Right renal pelvis (tissue), 4 donors: ENCODE measurements at regions not wholly inside any gene's neighbourhood (a gene's known extent, or its start where the extent isn't known, plus 50 kb on each side); places are given as distances from the start of the nearest gene placed in this dataset.
A peak's percentile ranks its signal among the peaks of the same experiment; 100 is the strongest.
"Not testable (repeated sequence)": the region's sequence is repeated elsewhere in the genome, so short reads cannot be mapped to it uniquely, and the experiment has no call there.

Experiments
- DNase-seq, 4 donors: peaks; one replicate each; pipeline ENCODE4 v3.0.0-alpha.2; 2013; ENCODE audit warnings: low read depth in 4 of 4, low spot score in 3 of 4, missing footprints in 1 of 4

DNA sequence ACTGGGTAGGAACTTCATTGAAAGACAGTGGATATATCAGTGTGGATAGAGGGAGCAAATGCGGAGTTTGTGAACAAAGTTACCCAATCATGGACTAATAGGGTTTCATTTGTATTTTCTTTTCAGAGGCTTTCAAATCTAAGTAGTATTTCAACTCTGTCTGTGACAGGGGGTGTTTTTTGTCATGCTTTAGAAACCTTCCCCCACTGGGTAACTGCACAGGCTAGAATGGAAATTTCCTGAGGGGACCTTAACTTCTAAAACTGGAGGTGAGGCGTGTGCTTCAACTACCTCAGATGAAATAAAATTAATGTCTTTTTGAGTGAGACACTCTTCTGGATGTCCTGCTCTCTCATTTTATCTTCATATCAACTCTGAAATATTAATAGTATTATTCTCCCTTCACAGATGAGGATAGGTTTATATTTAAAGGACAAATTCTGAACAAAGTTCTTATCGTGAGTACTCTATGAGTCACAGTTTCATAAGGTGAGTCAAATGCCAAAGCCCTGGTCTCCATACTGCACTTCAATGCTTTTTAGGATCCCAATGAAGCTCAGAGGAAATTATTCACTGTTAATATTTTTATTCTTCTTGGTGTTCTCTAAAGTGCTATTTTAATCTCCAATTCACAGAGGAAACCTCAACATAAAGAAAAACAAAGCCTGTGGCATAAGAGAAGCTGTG lies 770.6 kb downstream of the CCSER2 start:
- DNase-seq: no peak

DNA sequence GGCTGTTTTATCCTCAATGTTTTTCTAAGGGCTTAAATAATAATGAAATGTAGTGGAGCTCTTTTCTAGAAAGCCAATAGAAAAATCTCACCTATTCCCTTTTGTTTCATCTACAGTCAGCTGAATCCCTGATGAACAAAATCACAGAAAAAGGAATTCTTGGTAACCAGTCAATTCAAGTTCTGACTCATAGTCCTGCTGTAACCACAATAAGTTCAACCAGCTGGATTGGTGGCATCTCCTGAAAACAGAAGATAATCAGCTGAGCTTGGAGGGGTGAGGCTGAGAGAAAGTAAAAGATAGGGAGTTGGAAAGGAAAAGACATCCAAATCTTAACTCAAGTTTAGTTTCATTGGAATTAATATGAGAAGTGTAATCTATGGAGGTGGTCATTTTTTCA lies 772.1 kb downstream of the CCSER2 start:
- DNase-seq: no peak

DNA sequence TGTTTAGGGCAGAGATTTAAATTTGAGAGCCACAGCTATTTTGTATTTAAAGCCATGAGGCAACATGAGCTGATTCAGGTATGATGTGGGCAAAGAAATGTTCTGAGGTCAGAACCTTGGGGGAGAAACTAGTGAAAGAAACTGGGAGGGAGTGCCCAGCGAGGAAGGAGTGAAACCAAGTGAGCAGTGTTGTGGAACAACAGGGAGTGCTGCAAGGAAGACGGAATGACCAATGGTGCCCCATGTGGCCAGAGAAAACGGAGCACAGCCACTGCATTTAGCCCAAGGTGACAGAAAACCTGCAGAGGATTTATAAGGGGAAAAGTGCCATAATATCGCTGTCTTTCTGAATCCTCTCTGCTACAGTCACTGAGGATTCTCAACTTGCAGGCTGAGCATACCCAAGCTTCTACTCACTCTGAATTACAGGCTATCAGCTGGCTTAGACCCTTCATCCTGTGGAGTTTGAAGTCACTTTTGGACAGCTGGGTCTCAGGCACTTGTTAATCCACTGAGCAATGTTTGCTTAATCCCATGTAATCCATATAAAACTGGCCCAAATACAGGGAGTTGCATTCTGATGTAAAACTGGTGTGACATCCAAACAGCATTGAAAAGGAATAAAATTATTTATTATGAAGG lies 777.3 kb downstream of the CCSER2 start:
- DNase-seq: peak in 2 of 4 donors; percentile 4 to 8

DNA sequence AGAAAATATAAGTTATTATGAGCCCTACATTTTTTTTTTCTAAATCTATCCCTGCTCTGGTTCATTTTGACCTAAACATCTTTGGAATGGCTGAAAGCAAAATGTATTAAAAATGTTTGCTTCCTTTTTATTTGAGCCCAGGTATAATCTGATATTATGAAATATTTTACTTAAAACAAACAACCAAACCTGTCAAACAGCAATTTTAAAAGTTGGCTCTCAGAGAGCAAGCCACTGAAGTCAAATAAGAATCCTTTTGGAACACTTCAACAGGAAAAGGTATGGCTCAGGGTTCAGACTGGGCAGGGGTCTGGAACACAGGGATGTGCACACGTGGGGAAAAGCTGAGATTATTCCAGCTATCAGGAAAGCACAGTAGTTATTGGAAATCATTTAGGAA lies 782.9 kb downstream of the CCSER2 start:
- DNase-seq: no peak

- no peak for DNase-seq
These were observed 796.2 kb downstream of the CCSER2 start for GRCh38 chr10:85124603-85125051.

DNA sequence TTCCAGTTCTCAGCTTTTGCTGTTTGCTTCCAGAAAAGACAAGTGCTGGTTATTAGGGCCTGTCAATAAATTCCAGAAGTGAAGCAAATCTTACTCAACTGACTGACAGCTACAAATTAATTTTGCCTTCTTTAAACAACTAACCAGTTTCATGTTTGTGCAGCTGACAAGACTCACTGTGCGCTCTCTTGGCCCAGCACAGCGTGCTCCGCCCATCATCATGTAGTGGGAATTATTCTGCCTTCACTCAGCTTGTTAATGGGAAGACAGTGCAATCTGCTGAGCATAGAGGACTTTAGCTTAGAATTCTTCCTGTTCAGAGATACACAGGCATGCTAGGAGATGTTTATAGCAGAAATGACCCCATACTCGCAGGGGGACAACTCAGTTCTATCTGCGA lies 808.9 kb downstream of the CCSER2 start:
- no peak for DNase-seq

GRCh38 chr10:85138046-85138445 lies 809.7 kb downstream of the CCSER2 start:
- no peak for DNase-seq

GRCh38 chr10:85139124-85139523 lies 810.7 kb downstream of the CCSER2 start:
- DNase-seq: no peak

DNA sequence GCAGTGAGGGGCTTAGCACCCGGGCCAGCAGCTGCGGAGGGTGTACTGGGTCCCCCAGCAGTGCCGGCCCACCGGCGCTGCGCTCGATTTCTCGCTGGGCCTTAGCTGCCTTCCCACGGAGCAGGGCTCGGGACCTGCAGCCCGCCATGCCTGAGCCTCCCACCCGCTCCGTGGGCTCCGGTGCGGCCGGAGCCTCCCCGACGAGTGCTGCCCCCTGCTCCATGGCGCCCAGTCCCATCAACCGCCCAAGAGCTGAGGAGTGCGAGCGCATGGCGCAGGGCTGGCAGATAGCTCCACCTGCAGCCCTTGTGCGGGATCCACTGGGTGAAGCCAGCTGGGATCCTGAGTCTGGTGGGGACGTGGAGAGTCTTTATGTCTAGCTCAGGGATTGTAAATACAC lies 813.1 kb downstream of the CCSER2 start:
- not testable (repeated sequence) for DNase-seq

DNA sequence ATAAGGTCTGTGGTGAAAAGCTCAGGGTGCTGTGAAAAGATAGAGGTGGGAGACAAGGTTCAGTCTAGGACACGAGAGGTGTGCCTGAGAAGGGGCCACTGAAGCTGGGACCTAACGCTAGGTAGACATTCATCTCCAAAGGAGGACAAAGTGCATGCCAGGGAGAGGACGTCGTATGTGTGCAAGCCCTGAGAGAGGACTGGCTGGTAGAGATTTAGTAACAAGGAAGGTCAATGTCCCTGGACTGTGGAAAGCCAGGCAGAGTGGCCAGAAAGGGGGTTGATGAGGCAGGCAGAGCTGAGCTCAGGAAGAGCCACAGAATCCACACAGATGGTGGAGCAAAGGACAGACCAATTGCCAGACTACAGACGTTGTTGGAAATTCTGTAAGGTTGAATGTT lies 817.6 kb downstream of the CCSER2 start:
- no peak for DNase-seq

DNA sequence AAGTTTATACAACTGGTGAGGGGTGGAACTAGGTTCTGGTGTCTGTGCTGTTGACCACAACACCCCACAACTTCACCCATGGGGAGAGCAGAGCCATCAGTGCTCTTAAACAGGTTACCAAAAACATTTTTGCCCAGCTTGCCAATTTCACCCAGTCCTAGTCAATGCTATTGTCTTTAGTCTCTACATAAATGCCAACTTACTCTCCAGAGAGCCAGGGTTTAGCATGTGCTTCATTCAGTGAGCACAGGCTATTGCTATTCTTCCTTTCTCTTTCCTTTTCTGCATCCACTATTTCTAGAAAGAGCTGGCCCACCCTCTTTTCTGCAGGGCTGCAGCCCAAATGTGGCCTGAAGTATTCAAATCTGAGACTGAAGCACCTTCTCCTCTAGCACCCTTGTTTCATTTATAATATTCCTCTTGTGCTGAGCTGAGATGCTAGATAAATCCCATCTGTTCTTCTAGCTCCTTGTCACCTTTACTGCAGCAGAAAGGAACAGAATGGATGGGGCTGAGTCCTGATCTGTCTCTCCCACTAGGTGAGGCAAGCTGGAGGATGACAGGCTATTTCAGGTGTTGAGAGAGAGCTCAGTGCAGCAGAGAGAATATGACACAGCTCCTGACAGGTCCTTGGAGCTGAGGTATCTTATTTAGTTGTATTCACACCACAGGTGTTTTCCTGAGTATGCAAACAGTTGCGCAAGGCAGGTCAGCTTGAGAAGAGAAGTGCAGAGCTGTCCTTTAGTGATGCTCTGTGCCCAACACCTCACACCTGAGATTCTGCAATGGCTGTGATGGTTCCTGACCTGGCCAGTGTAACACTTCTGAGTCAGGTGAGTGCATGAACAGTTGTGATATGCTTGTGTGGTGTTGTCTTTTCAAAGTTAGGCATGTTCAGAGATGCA lies 819.2 kb downstream of the CCSER2 start:
- no peak for DNase-seq

- DNase-seq: no peak
These were observed 820.6 kb downstream of the CCSER2 start for GRCh38 chr10:85148693-85149640.

GRCh38 chr10:85149766-85150165 lies 821.4 kb downstream of the CCSER2 start:
- no peak for DNase-seq

DNA sequence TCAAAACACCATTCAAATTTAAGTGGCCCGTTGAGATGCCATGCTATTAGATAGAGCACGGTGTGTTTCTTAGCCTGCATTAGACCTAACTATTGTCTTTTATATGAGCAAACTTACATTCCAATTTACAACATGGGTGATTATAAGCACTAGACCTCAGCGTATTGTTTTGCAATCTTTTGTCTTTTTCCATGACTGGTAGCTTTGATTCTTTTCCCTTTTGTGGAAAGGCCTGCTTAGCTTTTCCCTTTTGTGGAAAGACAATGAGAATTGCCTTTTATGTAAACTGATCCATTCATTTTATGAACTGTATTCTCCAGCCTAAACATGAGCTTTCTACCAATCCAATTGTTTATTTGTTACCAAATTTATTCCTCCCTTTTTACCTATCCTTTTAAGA lies 823.1 kb downstream of the CCSER2 start:
- DNase-seq: no peak

GRCh38 chr10:85152496-85152895 lies 824.1 kb downstream of the CCSER2 start:
- DNase-seq: no peak

DNA sequence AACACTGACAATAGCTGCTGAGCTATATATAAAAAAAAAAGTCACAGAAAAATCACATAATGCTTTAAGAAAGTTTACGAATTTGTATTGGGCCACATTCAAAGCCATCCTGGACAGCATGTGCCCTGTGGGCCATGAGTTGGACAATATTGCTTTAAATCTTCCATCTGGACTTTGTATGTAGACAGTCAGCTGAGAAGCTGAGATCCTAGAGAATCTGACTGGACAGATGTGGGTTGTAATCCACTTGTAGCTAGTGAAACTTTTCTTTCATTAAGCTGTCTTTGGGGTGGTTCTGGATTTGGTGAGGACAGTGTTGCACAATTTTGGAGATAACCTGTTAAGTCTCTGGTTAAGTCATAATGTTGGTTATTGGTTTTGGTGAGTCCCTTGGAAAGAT lies 824.5 kb downstream of the CCSER2 start:
- no peak for DNase-seq

DNA sequence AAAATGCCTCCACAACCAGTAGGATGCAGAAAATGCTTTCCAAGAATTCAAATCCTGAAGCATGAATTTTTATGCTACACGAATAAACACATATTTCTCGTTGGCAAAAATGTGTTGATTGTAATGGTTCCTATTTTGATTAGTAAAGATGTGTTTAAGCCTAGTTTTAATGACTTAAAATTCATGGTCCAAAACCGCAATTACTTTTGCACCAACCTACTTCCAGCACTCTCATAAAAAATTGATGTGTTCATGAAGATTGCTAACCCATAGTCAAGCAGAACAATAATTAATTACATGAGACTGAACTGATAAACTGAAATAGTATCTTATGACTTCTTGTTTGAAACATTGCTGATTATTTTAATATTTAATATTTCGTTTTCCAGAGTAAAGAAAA lies 828.8 kb downstream of the CCSER2 start:
- DNase-seq: no peak

DNA sequence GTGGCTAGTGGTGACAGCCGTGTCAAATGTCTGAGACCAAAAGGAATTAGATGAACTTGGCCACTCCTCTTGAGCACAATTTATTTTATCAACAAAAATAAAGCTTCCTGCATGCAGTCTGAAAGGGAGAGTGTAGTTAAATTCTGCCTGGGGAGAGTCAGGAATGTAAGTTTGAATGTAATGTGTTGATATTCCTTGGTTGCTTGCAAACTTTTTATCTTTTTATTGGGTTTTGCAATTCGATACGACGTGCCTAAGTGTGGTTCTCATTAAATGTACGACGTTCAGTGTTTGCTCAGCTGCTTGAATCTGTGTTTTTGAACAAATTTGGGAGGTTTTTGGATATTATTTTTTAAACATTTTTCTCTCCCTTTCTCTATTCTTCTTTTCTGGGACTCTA lies 839.9 kb downstream of the CCSER2 start:
- no peak for DNase-seq

DNA sequence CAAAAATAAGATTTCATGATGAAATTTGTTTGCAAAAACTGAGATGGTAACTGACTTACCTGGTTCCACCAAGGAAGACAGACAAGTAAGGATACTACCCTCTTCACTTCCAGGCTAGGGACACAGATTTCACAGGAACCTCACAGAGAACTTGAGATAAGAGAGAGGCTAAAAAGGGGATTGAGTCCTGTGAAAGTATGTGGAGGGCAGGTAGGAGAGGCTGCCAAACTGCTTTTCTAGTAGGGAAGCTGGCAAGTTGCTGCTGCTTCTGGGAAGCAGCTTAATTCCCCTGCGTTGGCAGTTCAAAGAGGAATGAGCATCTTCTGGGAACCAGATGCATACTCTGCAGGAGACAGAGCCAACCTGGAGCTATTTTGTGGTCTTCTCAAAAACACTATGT lies 841.6 kb downstream of the CCSER2 start:
- DNase-seq: no peak

GRCh38 chr10:85175635-85176034 lies 847.2 kb downstream of the CCSER2 start:
- DNase-seq: no peak
